Stimulated activated naive B cell treated with anti-CD40 and anti-IgM and Interleukin-4, amounts not matched to agents 10 μg/mL and 1 μg/mL and 100 μg/mL, for 72 hours (primary cell): ENCODE measurements at regions not wholly inside any gene's neighbourhood (a gene's known extent, or its start where the extent isn't known, plus 50 kb on each side); places are given as distances from the start of the nearest gene placed in this dataset.

Experiments used
- ATAC-seq, 2 donors: fragments of 150-1000 bp; cut with Tn5 transposase; replicated peaks; 2 replicates each; pipeline ENCODE4 v1.10.0; 2021; ENCODE audit warnings: moderate library complexity in 1 of 2
- DNase-seq: peaks from one replicate; pipeline ENCODE4 v3.0.0; 2021
- H3K27ac Mint-ChIP-seq: one replicate; pipeline ENCODE4 v1.8.0; 2022; ENCODE audit warnings: mild to moderate bottlenecking, mixed read lengths
- H3K27me3 Mint-ChIP-seq, 2 donors: one replicate each; pipeline ENCODE4 v1.8.0; 2022; ENCODE audit warnings: mixed read lengths in 2 of 2
- H3K36me3 Mint-ChIP-seq, 2 donors: one replicate each; pipeline ENCODE4 v1.8.0; 2022; ENCODE audit warnings: mixed read lengths in 2 of 2, mild to moderate bottlenecking in 1 of 2
- H3K4me1 Mint-ChIP-seq, 2 donors: one replicate each; pipeline ENCODE4 v1.8.0; 2022; ENCODE audit warnings: mixed read lengths in 2 of 2, mild to moderate bottlenecking in 1 of 2
- H3K4me3 Mint-ChIP-seq, 2 donors: one replicate each; pipeline ENCODE4 v1.8.0; 2022; ENCODE audit warnings: mild to moderate bottlenecking in 2 of 2, mixed read lengths in 2 of 2, moderate library complexity in 1 of 2
- H3K9me3 Mint-ChIP-seq, 2 donors: one replicate each; pipeline ENCODE4 v1.8.0; 2022; ENCODE audit warnings: mixed read lengths in 2 of 2, mild to moderate bottlenecking in 1 of 2

DNA sequence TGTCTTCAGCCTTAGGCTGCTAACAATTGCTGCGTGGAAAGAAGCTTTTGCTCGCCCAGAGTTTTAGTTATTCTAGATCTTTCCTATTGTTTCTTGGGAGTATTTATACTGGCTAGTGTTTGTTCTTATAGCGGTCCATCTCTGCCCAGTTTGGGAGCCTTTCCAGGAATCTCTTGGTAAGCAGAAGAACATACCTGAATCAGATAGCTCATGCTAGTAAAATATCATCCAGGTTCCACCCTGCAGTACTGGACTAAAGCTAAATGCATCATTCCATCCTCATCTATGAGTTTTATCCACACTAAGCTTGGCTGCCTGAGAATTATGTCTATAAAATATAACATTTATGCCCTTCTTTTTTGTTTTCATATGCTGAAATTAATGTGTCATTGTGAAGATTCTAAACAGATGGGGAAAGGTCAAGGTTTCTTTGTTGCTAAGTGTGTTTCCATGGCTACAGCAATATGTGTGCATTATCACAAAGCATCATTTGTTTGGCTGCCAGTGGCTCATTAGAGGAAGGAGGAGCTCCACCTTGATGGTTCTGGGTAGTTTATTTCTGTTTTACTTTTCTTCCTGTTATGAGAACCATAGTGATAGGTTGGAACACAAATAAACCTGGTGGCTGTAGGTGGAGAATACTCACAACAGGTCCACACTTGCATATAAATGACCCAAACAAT is 182.8 kb downstream of the PIK3C3 start:
- Mint-ChIP-seq H3K4me1 (no peaks in the 10 kb centered on the region), H3K27me3 (peaks cover 0 to 4% of the 10 kb centered on the region in 2 donors), H3K36me3 (peaks cover 3 to 4% of the 10 kb centered on the region in 2 donors), H3K9me3 (peaks cover 16 to 17% of the 10 kb centered on the region in 2 donors), H3K4me3 (no peak overlapping the region), H3K27ac (no peak overlapping the region)
- ATAC-seq (no peak), DNase-seq (no peak)

DNA sequence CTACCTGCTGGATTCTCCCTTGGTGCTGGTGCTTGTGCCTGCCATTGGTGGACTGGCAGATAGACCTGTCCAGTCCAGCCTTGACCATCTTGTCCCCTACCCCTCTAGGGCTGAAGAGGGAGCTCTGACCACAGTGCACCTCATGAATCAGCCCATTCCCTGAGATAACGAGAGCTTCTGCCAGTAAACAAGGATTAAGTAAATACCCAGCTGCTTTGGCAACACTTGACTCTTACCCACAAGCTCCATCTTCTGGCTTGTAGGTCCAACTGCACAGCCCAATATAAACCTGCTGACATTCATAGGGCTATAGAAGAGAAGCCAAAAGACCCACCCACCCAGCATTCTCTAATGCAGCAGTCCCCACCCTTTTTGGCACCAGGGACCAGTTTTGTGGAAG is 186.4 kb downstream of the PIK3C3 start:
- H3K27me3 Mint-ChIP-seq = no peaks in the 10 kb centered on the region
- H3K4me3 Mint-ChIP-seq = no peak overlapping the region
- no peak for ATAC-seq
- DNase-seq = no peak
- H3K36me3 Mint-ChIP-seq = peaks cover 3 to 4% of the 10 kb centered on the region in 2 donors
- H3K9me3 Mint-ChIP-seq = peaks cover 20 to 22% of the 10 kb centered on the region in 2 donors
- no peaks in the 10 kb centered on the region for H3K4me1 Mint-ChIP-seq
- H3K27ac Mint-ChIP-seq = no peak overlapping the region

DNA sequence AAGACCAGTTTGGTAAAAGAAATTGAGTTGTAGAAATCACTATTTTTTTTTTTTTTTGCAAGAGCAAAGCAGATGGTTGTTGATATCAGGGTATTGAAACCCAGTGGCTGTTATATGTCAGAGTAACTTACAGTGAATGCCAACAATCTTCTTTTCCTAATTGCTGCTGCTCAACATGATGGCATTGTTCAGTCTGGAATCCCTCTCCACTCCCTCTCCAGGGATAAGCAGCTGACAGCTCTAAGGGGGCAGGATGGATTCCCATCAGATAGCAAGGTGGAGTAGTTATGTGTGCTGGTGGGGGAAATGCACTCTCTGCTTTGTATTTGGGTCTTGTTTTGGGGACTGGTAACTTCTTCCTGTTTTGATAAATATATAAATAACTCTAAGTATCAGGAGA is 200.0 kb downstream of the PIK3C3 start:
- no peak overlapping the region for H3K4me3 Mint-ChIP-seq
- ATAC-seq = no peak

DNA sequence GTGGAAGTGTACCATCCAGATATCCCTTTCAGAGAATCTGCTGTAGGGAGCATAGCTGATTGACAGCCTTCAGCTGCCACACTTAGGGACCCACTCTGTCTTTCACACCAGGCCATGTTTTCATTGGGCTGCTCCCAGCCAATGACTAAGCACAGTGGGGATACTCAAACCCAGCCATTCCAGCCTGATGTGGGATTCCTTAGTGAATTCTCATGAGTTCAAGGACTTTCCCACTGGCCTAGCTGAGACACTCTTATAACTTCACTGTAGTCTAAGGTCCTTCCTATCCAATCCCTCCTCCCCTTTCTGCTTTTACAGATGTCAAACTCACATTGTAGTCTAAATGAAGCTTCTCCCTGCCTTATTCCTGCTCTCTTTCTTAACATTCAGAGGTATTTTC is 201.2 kb downstream of the PIK3C3 start:
- no peak for DNase-seq
- no peaks in the 10 kb centered on the region for H3K36me3 Mint-ChIP-seq
- H3K9me3 Mint-ChIP-seq = peaks cover 2 to 4% of the 10 kb centered on the region in 2 donors
- no peak for ATAC-seq
- no peaks in the 10 kb centered on the region for H3K4me1 Mint-ChIP-seq
- no peaks in the 10 kb centered on the region for H3K27me3 Mint-ChIP-seq
- H3K4me3 Mint-ChIP-seq = no peak overlapping the region
- H3K27ac Mint-ChIP-seq = no peak overlapping the region

More for the DNA sequence above, 200.0 kb downstream of the PIK3C3 start:
- Mint-ChIP-seq H3K9me3 (peaks cover 3 to 5% of the 10 kb centered on the region in 2 donors), H3K36me3 (no peaks in the 10 kb centered on the region), H3K27me3 (no peaks in the 10 kb centered on the region), H3K27ac (no peak overlapping the region), H3K4me1 (no peaks in the 10 kb centered on the region)
- DNase-seq = no peak

DNA sequence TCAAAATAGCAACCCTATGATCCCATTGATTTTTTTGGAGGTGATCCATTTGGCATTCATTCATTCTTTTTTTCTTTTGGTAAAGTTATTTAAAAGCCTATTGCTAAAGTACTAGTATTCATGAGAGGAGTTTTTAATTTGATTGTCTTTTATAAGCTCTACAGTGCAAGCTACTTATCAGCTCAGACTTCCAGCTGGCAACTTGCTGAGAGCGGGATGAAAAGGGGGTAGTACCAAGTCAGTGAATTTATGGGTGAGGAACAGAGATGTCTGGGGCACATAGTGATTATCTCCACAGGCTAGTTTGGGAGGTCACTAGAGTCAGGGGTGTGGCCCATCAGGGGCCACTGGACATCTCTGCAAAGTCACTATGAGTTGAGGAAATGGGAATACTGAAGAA is 202.4 kb downstream of the PIK3C3 start:
- no peak for DNase-seq
- no peak overlapping the region for H3K27ac Mint-ChIP-seq
- H3K27me3 Mint-ChIP-seq = no peaks in the 10 kb centered on the region
- H3K4me3 Mint-ChIP-seq = no peak overlapping the region
- no peaks in the 10 kb centered on the region for H3K9me3 Mint-ChIP-seq
- H3K36me3 Mint-ChIP-seq = no peaks in the 10 kb centered on the region
- no peaks in the 10 kb centered on the region for H3K4me1 Mint-ChIP-seq
- no peak for ATAC-seq

DNA sequence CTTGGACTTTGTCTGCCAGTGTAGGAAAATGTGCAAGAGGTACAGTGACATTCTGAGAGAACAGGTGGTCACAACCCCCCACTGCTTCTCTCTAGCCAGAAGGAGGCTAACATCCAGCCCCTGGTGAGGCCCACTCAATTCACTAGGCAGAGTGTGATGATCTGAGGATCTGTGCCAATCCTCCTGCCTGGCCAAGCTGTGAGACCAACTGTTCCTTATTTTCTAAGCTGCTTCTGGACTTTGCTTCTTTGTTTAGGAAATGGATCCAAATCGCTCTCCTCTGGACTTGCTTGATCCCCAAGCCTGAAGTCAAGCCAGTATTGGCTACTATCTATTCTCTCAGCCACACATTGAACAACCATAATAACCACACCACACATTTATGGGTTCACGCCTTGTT is 202.8 kb downstream of the PIK3C3 start:
- Mint-ChIP-seq H3K4me1 (no peaks in the 10 kb centered on the region), H3K36me3 (no peaks in the 10 kb centered on the region), H3K27ac (no peak overlapping the region), H3K9me3 (no peaks in the 10 kb centered on the region), H3K4me3 (no peak overlapping the region), H3K27me3 (no peaks in the 10 kb centered on the region)
- ATAC-seq (no peak), DNase-seq (no peak)

DNA sequence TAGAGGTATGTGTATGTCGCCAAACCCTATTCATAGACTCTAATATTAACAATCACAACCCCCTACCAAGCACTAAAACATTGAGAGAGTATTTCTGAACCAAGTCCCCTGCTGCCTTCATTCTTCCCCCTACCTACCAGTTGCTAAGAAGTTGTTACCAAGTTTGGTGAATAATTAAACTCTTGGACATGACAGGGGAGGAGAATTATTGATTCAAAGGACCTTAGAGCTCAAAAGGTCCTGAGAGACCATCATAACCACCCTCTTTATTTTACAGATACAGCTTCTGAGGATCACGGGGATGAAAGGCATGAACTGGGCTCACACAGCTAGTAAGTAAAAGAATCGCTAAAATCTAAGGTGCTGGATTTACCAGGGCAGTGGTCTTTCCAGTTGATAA is 204.1 kb downstream of the PIK3C3 start:
- ATAC-seq = no peak
- no peaks in the 10 kb centered on the region for H3K4me1 Mint-ChIP-seq
- H3K27me3 Mint-ChIP-seq = no peaks in the 10 kb centered on the region
- no peaks in the 10 kb centered on the region for H3K36me3 Mint-ChIP-seq
- no peak for DNase-seq
- H3K9me3 Mint-ChIP-seq = no peaks in the 10 kb centered on the region
- H3K27ac Mint-ChIP-seq = no peak overlapping the region
- no peak overlapping the region for H3K4me3 Mint-ChIP-seq

DNA sequence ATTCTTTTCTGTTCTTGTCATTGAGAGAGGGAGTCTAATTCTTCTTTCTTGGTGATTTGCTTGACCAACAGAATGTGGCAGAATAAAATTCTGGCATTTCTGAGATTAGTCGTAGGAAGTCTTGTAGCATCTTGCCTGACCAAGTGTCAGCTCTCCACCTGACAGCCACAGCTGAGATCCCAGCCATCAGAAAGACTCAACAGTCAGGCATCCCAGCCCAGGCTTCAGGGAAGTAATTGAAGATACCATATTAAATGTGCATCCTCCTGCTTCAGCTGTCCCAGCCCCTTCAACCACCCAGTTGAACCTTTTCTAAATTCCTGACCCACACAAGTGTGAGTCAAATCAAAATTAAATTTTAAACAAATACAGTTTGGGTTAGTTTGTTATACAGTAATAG is 208.3 kb downstream of the PIK3C3 start:
- Mint-ChIP-seq H3K27ac (no peak overlapping the region), H3K4me1 (no peaks in the 10 kb centered on the region), H3K9me3 (no peaks in the 10 kb centered on the region), H3K36me3 (no peaks in the 10 kb centered on the region), H3K4me3 (no peak overlapping the region), H3K27me3 (no peaks in the 10 kb centered on the region)
- DNase-seq (no peak), ATAC-seq (no peak)

DNA sequence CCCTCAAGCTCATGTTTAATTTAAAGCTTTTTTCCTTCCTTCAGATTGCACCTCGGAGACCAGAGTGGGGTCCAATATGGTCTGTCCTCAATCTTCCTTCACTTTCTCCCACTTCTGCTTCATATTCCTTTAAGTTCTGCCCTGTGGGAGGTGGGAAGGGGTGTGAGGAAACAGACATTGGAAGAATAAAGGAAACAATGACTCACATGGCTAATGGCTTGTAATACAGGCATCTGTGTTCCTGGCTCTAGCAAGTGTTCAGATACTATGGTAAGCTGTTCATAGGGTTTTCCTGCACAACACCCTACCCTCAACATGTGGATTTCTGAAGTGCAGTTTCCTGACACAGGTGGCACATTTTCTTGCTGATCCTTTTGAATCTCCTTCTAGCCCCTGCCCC is 209.5 kb downstream of the PIK3C3 start:
- Mint-ChIP-seq H3K4me3 (no peak overlapping the region), H3K9me3 (no peaks in the 10 kb centered on the region), H3K4me1 (no peaks in the 10 kb centered on the region), H3K27ac (no peak overlapping the region), H3K36me3 (no peaks in the 10 kb centered on the region), H3K27me3 (no peaks in the 10 kb centered on the region)
- DNase-seq = no peak
- ATAC-seq = no peak

DNA sequence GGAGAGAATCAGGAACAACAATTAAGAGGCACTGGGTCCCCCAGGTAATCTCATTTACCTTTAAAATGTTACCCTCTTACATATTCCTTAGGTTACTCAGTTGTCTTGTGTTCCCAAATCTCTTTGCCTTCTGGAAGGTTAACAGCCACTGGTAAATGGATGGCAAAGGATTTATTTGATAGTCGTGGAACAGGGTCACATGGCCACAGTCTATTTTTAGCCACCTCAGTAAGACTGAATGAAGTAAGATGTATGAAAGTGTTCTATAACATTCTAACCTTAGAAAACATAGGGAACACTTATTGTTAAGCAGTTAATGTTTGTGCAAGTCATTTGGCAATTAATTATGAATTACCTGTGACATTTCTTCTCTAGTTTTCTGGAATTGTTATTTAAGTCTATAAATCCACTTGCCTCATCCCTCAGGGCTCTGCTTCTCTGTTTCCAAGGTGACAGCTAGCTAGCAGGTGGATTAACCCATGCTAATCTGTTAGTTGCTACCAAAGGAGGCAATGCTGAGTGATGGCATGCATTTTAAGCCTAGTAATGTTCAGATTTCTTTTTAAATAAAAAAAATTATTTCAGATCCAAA is 211.0 kb downstream of the PIK3C3 start:
- Mint-ChIP-seq H3K4me3 (no peak overlapping the region), H3K9me3 (no peaks in the 10 kb centered on the region), H3K27me3 (no peaks in the 10 kb centered on the region), H3K36me3 (no peaks in the 10 kb centered on the region), H3K27ac (no peak overlapping the region), H3K4me1 (no peaks in the 10 kb centered on the region)
- ATAC-seq (no peak), DNase-seq (no peak)

DNA sequence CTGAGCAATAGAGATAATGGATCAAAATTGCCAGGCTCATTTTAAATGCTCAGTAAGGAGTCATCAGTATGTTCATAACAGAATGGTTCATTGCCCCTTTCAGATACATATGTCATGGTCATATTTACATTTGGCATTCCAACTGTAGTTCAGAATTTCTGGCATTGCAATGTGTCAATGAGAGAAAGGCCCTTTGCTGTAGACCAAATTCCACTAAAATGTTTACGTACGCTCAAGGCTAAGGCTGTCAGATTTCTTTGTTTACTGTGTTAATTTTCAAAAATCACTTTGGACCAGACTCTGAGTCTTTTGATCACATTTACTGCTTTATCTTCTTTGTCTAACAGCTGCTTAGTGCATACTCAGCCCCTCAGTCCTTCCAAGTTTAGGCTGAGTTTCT is 213.5 kb downstream of the PIK3C3 start:
- Mint-ChIP-seq H3K27ac (no peak overlapping the region), H3K9me3 (no peaks in the 10 kb centered on the region), H3K4me1 (no peaks in the 10 kb centered on the region), H3K36me3 (no peaks in the 10 kb centered on the region), H3K27me3 (no peaks in the 10 kb centered on the region), H3K4me3 (no peak overlapping the region)
- DNase-seq = no peak
- no peak for ATAC-seq

DNA sequence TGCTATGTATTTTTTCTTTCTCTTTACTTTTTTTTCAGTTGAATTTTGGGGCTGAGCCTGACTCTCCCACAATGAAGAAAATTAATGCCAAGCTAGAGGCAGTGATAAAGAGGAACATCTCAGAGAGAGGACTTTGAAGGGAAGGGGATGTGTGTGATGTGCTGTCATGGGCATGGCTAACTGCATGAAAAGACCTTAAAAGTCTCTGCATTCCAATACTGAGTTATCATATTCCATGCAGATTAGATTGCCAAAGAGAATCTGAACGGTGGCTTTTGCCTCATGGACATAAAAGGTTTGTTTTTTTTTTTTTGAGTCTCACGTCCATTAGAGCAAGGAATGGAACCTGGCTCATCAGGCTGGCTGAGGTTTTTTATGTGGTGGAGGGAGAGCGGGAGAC is 213.9 kb downstream of the PIK3C3 start:
- H3K4me1 Mint-ChIP-seq = no peaks in the 10 kb centered on the region
- no peaks in the 10 kb centered on the region for H3K36me3 Mint-ChIP-seq
- ATAC-seq = no peak
- DNase-seq = no peak
- no peaks in the 10 kb centered on the region for H3K9me3 Mint-ChIP-seq
- H3K27me3 Mint-ChIP-seq = no peaks in the 10 kb centered on the region
- H3K27ac Mint-ChIP-seq = no peak overlapping the region
- no peak overlapping the region for H3K4me3 Mint-ChIP-seq

DNA sequence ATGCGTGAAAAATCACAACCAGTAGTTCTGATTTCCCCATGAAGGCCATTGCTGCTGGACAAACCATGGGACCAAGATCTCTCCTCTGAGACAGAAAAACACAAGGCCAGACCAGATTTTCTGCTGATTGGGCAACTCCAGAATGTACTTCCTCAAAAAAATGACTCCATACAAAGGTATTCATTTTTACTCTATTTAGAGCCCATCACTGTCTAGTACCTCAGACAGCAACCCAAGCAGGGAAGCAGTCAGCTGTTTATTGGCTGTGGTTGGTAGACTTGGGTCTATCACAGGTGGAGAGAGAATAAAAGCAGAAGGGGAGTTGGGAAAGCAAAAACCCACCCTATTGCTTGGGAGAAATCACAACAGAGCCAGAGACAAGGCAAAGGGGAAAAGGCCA is 219.9 kb downstream of the PIK3C3 start:
- ATAC-seq = no peak
- Mint-ChIP-seq H3K36me3 (no peaks in the 10 kb centered on the region), H3K27me3 (no peaks in the 10 kb centered on the region), H3K4me1 (no peaks in the 10 kb centered on the region), H3K9me3 (no peaks in the 10 kb centered on the region), H3K4me3 (no peak overlapping the region), H3K27ac (no peak overlapping the region)
- DNase-seq = no peak

DNA sequence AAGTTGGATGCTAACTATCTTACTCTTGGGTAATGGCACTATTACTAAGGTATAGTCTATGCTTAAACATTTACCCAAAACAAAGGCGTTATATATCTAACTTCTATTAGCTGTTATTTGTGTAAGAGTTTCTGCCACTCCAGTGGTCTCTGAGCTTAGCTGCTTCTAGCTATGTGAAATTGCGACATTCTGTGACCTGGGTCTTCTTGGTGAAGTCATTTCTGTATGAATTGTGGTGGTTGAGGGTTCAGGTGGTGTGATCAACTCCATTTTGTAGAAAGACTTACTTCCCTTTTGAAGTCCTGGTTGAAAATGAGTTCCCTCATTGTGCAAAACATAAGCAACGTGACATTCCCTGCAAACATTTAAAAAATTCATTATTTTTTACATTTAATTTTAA is 221.6 kb downstream of the PIK3C3 start:
- Mint-ChIP-seq H3K4me3 (no peak overlapping the region), H3K36me3 (no peaks in the 10 kb centered on the region), H3K9me3 (no peaks in the 10 kb centered on the region), H3K27me3 (no peaks in the 10 kb centered on the region), H3K27ac (no peak overlapping the region), H3K4me1 (no peaks in the 10 kb centered on the region)
- DNase-seq (no peak), ATAC-seq (no peak)

DNA sequence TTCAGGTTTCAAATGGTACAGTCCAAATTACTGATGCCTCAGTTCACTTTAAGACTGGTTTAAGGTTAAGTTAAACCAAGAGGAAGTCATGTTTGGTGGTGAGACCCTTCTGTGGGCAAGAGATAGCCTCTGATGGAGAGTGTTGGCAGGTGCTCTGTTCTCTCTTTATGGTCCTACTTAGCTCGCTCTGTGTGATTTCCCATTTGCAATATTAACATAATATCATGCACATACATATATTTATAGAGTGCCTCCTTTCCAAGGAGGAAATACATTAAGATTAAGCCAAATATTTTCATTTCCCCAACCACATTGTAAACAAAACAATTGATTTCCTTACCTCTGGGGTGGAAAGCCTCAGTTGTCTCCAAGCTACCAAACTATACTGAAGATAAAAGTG is 222.4 kb downstream of the PIK3C3 start:
- no peaks in the 10 kb centered on the region for H3K4me1 Mint-ChIP-seq
- DNase-seq (no peak), ATAC-seq (no peak)
- no peak overlapping the region for H3K27ac Mint-ChIP-seq
- no peaks in the 10 kb centered on the region for H3K36me3 Mint-ChIP-seq
- no peaks in the 10 kb centered on the region for H3K9me3 Mint-ChIP-seq
- H3K27me3 Mint-ChIP-seq = no peaks in the 10 kb centered on the region
- H3K4me3 Mint-ChIP-seq = no peak overlapping the region
